Activated CD4-positive, alpha-beta memory T cell treated with anti-CD3 and anti-CD28 coated beads, Interleukin-2, amount 10 ng/mL, durations not matched to agents 7 days and 5 days (primary cell): ENCODE measurements at regions not wholly inside any gene's neighbourhood (a gene's known extent, or its start where the extent isn't known, plus 50 kb on each side); places are given as distances from the start of the nearest gene placed in this dataset.

ENCODE experiments used
- CTCF ChIA-PET: fragments of 350-600 bp; sonication (Branson Sonifier 250); formaldehyde crosslinking; loops from one replicate; lab custom pipeline; 2021; ENCODE audit warnings: antibody characterized with exemption, inconsistent platforms; lab: Charles Lee
- POLR2A ChIA-PET: fragments of 350-600 bp; sonication (Branson Sonifier 250); formaldehyde crosslinking; loops from one replicate; lab custom pipeline; 2021; ENCODE audit warnings: antibody characterized with exemption; lab: Charles Lee
- DNase-seq: peaks from one replicate; pipeline ENCODE4 v3.0.0-alpha.2; 2020
- H3K27ac Mint-ChIP-seq: one replicate; pipeline ENCODE4 v1.8.0; 2021; ENCODE audit warnings: mild to moderate bottlenecking, mixed read lengths
- H3K27me3 Mint-ChIP-seq: one replicate; pipeline ENCODE4 v1.8.0; 2021; ENCODE audit warnings: mixed read lengths
- H3K36me3 Mint-ChIP-seq: one replicate; pipeline ENCODE4 v1.8.0; 2021; ENCODE audit warnings: low read depth, mixed read lengths
- H3K4me1 Mint-ChIP-seq: one replicate; pipeline ENCODE4 v1.8.0; 2021; ENCODE audit warnings: mixed read lengths
- H3K4me3 Mint-ChIP-seq: one replicate; pipeline ENCODE4 v1.8.0; 2021; ENCODE audit warnings: mild to moderate bottlenecking, mixed read lengths
- H3K9me3 Mint-ChIP-seq: one replicate; pipeline ENCODE4 v1.8.0; 2021; ENCODE audit warnings: mixed read lengths

DNA sequence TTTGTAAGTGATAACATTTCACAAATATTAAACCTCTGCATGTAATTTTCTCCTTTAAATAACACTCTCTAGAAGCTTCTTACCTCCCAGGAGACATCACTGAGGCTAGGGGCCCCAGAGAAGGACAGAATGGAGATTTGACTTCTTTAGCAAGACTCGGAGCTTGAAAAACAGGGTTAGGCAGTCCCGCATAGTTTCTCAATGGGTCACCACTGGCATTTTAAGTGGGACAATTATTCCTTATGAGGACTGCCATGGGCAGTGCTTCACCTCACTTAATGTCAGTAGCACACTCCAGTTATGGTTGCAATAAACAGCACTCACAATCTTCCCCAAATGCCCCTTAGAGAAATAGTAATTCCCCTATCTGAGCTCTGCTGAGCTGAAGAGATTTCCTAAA lies 66.7 kb upstream of the NOCT start:
- peaks cover 1% of the 10 kb centered on the region for H3K27me3 Mint-ChIP-seq
- no peaks in the 10 kb centered on the region for H3K9me3 Mint-ChIP-seq
- POLR2A ChIA-PET: no interaction called here

GRCh38 chr4:138946306-138946705 lies 69.3 kb upstream of the NOCT start:
- ChIA-PET POLR2A (no interaction called here), CTCF (no interaction called here)
- no peak overlapping the region for H3K4me3 Mint-ChIP-seq
- DNase-seq: no peak
- no peaks in the 10 kb centered on the region for H3K9me3 Mint-ChIP-seq
- no peaks in the 10 kb centered on the region for H3K27me3 Mint-ChIP-seq
- H3K36me3 Mint-ChIP-seq: no peaks in the 10 kb centered on the region
- H3K27ac Mint-ChIP-seq: no peak overlapping the region
- H3K4me1 Mint-ChIP-seq: no peaks in the 10 kb centered on the region

More for the DNA sequence above, 66.7 kb upstream of the NOCT start:
- no peaks in the 10 kb centered on the region for H3K36me3 Mint-ChIP-seq
- H3K4me1 Mint-ChIP-seq: no peaks in the 10 kb centered on the region
- H3K27ac Mint-ChIP-seq: no peak overlapping the region
- H3K4me3 Mint-ChIP-seq: no peak overlapping the region
- CTCF ChIA-PET: no interaction called here
- no peak for DNase-seq

GRCh38 chr4:138945840-138946239 lies 69.7 kb upstream of the NOCT start:
- Mint-ChIP-seq H3K27ac (no peak overlapping the region), H3K4me1 (no peaks in the 10 kb centered on the region), H3K9me3 (no peaks in the 10 kb centered on the region), H3K36me3 (no peaks in the 10 kb centered on the region), H3K4me3 (no peak overlapping the region), H3K27me3 (no peaks in the 10 kb centered on the region)
- CTCF ChIA-PET: no interaction called here
- POLR2A ChIA-PET: no interaction called here
- no peak for DNase-seq

- H3K4me1 Mint-ChIP-seq: no peaks in the 10 kb centered on the region
- ChIA-PET POLR2A (no interaction called here), CTCF (no interaction called here)
- H3K36me3 Mint-ChIP-seq: no peaks in the 10 kb centered on the region
- no peak for DNase-seq
- no peak overlapping the region for H3K4me3 Mint-ChIP-seq
- no peaks in the 10 kb centered on the region for H3K9me3 Mint-ChIP-seq
- H3K27me3 Mint-ChIP-seq: no peaks in the 10 kb centered on the region
- H3K27ac Mint-ChIP-seq: no peak overlapping the region
Observed at GRCh38 chr4:138945401-138945800, 70.2 kb upstream of the NOCT start.

- no peak overlapping the region for H3K27ac Mint-ChIP-seq
- H3K36me3 Mint-ChIP-seq: no peaks in the 10 kb centered on the region
- ChIA-PET POLR2A (no interaction called here), CTCF (interaction anchor here (0.5 kb wide), 1 partner anchor 21 kb away, joined by 3 read pairs; no protein-coding TSS in a partner anchor)
- no peaks in the 10 kb centered on the region for H3K4me1 Mint-ChIP-seq
- no peak overlapping the region for H3K4me3 Mint-ChIP-seq
- DNase-seq: no peak
- no peaks in the 10 kb centered on the region for H3K27me3 Mint-ChIP-seq
- no peaks in the 10 kb centered on the region for H3K9me3 Mint-ChIP-seq
Observed at GRCh38 chr4:138943893-138944292, 71.7 kb upstream of the NOCT start.

GRCh38 chr4:138941037-138941436 lies 74.5 kb upstream of the NOCT start:
- Mint-ChIP-seq H3K4me3 (no peak overlapping the region), H3K27me3 (peaks cover 4% of the 10 kb centered on the region), H3K36me3 (no peaks in the 10 kb centered on the region), H3K27ac (no peak overlapping the region), H3K4me1 (no peaks in the 10 kb centered on the region), H3K9me3 (no peaks in the 10 kb centered on the region)
- no peak for DNase-seq
- POLR2A ChIA-PET: no interaction called here
- CTCF ChIA-PET: no interaction called here

- no peaks in the 10 kb centered on the region for H3K4me1 Mint-ChIP-seq
- POLR2A ChIA-PET: no interaction called here
- no peaks in the 10 kb centered on the region for H3K36me3 Mint-ChIP-seq
- H3K27me3 Mint-ChIP-seq: peaks cover 6% of the 10 kb centered on the region
- CTCF ChIA-PET: no interaction called here
- no peak overlapping the region for H3K27ac Mint-ChIP-seq
- no peaks in the 10 kb centered on the region for H3K9me3 Mint-ChIP-seq
- no peak overlapping the region for H3K4me3 Mint-ChIP-seq
- no peak for DNase-seq
Observed at GRCh38 chr4:138939960-138940359, 75.6 kb upstream of the NOCT start.

GRCh38 chr4:138938366-138938690 lies 77.3 kb upstream of the NOCT start:
- CTCF ChIA-PET: interaction anchor here (0.9 to 1.4 kb wide), 4 partner anchors 9 to 258 kb away, joined by 3 to 4 read pairs (median 4); no protein-coding TSS in a partner anchor
- H3K27me3 Mint-ChIP-seq: peaks cover 11% of the 10 kb centered on the region

DNA sequence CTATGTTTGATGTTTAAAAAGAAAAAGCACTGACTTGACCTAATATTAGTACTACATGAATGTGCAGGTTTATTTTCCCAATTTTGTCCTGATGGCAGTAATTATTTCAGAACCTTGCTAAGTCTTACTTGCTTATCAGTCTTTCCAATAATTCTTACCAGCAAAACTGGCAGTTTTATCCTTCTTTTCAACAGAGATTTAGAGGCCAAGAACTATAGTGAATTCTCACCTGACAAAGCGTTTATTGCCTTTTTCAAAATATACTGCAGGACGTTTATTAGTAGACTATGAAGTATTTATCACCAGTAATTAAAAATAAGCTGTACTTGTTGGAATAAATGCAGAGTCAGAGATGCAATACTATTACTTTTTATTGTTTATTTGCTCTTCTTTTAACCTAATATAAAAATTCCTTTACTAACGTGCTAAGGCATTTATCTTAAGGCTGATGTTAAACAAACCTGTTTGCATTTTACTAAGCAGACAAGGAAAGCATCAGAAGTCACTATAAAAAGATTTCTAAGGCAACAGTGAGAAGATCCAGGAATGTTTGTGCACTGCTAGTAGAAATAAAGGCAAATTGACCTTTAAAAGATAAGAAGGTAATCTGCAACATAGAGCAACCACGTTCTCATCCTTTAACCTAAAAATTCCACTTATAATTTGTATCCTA lies 80.3 kb upstream of the NOCT start:
- Mint-ChIP-seq H3K4me3 (no peak overlapping the region), H3K27me3 (peaks cover 11% of the 10 kb centered on the region), H3K4me1 (no peaks in the 10 kb centered on the region), H3K9me3 (no peaks in the 10 kb centered on the region), H3K27ac (no peak overlapping the region), H3K36me3 (no peaks in the 10 kb centered on the region)
- CTCF ChIA-PET: interaction anchor here (1.2 kb wide), 1 partner anchor 26 kb away, joined by 3 read pairs; no protein-coding TSS in a partner anchor
- no peak for DNase-seq
- POLR2A ChIA-PET: no interaction called here

More at GRCh38 chr4:138938366-138938690, 77.3 kb upstream of the NOCT start:
- Mint-ChIP-seq H3K9me3 (no peaks in the 10 kb centered on the region), H3K4me3 (no peak overlapping the region), H3K27ac (no peak overlapping the region), H3K36me3 (no peaks in the 10 kb centered on the region), H3K4me1 (no peaks in the 10 kb centered on the region)
- POLR2A ChIA-PET: no interaction called here
- no peak for DNase-seq

DNA sequence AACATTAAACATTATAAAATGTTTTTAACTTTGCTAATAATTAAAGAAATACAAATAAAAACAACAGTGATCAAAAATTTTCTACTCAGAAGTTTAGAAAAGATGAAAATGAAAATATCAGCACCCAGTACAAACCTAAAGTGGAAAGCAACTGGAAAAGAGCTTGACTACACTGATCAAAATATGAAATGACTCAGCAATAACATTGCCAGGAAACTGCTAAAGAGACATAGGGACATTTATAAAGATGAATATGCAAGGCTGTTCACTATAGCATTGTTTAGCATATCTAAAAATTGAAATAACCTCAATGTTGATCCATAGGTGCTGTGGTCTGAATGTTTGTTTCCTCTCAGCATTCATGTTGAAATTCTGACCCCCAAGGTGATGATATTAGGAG lies 88.5 kb upstream of the NOCT start:
- Mint-ChIP-seq H3K27ac (no peak overlapping the region), H3K36me3 (no peaks in the 10 kb centered on the region), H3K4me3 (no peak overlapping the region), H3K9me3 (no peaks in the 10 kb centered on the region), H3K27me3 (no peaks in the 10 kb centered on the region), H3K4me1 (no peaks in the 10 kb centered on the region)
- DNase-seq: no peak
- CTCF ChIA-PET: no interaction called here
- POLR2A ChIA-PET: no interaction called here

- no peak overlapping the region for H3K27ac Mint-ChIP-seq
- no peak for DNase-seq
- POLR2A ChIA-PET: no interaction called here
- no peaks in the 10 kb centered on the region for H3K36me3 Mint-ChIP-seq
- no peaks in the 10 kb centered on the region for H3K9me3 Mint-ChIP-seq
- H3K4me1 Mint-ChIP-seq: no peaks in the 10 kb centered on the region
- H3K4me3 Mint-ChIP-seq: no peak overlapping the region
- H3K27me3 Mint-ChIP-seq: peaks cover 2% of the 10 kb centered on the region
- CTCF ChIA-PET: no interaction called here
Observed at GRCh38 chr4:138925495-138925894, 90.1 kb upstream of the NOCT start.

DNA sequence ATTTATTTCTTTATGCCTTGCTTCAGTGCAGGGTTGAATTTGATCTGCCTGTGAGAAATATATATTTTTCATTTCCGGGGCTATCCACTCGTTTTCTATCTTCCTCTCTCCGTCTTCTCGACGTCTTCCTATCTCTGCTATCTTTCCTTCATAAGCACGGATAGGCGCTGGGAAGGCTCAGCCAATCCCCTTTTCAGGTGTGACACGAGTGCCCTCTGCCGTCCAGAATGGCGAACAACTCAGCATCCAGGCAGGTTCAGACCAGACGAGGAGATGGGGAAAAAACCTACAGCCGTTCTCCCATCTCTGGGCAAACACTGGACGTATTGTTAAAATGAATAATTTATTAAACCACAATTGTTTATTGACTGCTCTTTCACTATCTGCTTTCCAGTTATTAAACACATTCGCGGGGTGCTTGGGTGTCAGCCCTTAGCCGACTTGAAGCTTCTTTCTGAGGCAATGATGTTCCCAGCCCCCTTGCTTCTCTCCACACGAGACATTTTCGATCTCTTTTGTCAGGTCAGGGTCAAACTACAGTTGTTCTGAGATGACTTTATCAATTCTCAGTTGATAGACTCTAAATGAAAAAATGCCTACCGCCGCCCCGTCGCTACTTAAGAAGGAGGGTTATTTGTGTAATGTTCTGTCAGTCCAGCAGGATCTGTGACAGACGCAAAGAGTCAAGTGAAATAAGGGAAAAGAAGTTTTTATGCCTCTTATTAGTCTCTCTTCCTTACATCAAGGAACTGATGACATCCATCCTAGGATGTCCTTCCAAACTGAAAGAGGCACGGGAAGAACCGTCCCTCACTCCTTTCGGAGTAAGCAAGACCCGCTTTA lies 96.3 kb upstream of the NOCT start:
- no peaks in the 10 kb centered on the region for H3K4me1 Mint-ChIP-seq
- no peaks in the 10 kb centered on the region for H3K9me3 Mint-ChIP-seq
- no peaks in the 10 kb centered on the region for H3K36me3 Mint-ChIP-seq
- peaks cover 15% of the 10 kb centered on the region for H3K27me3 Mint-ChIP-seq
- no peak overlapping the region for H3K27ac Mint-ChIP-seq
- POLR2A ChIA-PET: no interaction called here
- no peak overlapping the region for H3K4me3 Mint-ChIP-seq
- no peak for DNase-seq
- CTCF ChIA-PET: no interaction called here

DNA sequence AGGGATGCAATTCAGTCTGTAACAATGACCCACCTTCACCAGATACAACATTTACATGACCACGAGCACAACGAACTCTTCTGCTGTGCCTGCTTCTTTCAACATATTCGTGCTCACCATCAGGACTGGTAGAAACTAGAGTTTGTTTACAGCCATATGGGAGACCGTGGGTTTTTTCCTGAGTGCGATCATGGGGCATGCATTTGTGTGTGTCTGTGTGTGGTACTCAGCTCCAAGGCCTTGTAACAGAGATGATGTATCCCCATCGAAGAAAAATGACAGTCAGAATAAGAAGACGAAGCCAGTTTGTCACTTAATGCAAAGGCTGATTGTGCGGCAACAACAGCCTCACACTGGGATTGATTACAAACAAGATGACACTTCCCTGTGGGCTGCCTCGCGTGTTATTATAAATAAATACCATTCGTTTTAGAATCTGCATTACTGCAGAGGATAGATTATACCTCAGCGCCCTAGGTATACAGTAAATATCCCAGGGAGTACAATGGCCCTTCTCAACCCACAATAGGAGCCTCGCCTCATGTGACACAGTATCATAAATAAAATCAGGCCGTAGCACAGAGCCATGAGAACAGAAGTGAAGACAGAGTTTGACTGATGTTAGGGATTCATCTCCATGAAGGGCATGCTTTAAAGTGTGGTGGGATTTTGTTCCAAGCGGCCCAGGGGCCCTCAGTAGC lies 97.3 kb upstream of the NOCT start:
- H3K4me1 Mint-ChIP-seq: no peaks in the 10 kb centered on the region
- peaks cover 15% of the 10 kb centered on the region for H3K27me3 Mint-ChIP-seq
- H3K9me3 Mint-ChIP-seq: no peaks in the 10 kb centered on the region
- DNase-seq: no peak
- CTCF ChIA-PET: interaction anchor here (0.6 kb wide), 1 partner anchor 162 kb away, joined by 3 read pairs; no protein-coding TSS in a partner anchor
- no peaks in the 10 kb centered on the region for H3K36me3 Mint-ChIP-seq
- no peak overlapping the region for H3K4me3 Mint-ChIP-seq
- no peak overlapping the region for H3K27ac Mint-ChIP-seq
- POLR2A ChIA-PET: no interaction called here
